C4-2B (cell line): ENCODE measurements at regions not wholly inside any gene's neighbourhood (a gene's known extent, or its start where the extent isn't known, plus 50 kb on each side); places are given as distances from the start of the nearest gene placed in this dataset.

Source experiments
- CTCF ChIP-seq: fragments of 450-650 bp; conservative IDR thresholded peaks from 2 replicates; pipeline ENCODE4 v1.5.1; 2017; ENCODE audit warnings: mild to moderate bottlenecking
- ZFX ChIP-seq: fragments of 450-650 bp; IDR thresholded peaks from 2 replicates; pipeline ENCODE4 v1.6.1; 2017

- no peak for TF ChIP-seq CTCF
- TF ChIP-seq ZFX, result no peak
Observed at GRCh38 chr1:5623399-5623798, 368.8 kb downstream of the NPHP4 start.
